GM12878 (cell line): ENCODE measurements at regions not wholly inside any gene's neighbourhood (a gene's known extent, or its start where the extent isn't known, plus 50 kb on each side); places are given as distances from the start of the nearest gene placed in this dataset.

ENCODE experiments used
- ATAC-seq: fragments of 200-7000 bp; cut with Tn5 transposase; 3 replicates; pipeline ENCODE4 v1.9.1; 2020; ENCODE audit warnings: mild to moderate bottlenecking, moderate library complexity
- BruUV-seq: library from RNA; stranded (reverse); fragments of 400-500 nt; replicated peaks from 2 replicates; lab custom pipeline; 2021; lab: Mats Ljungman, UMichigan
- CTCF ChIA-PET: fragments of 300-600 bp; sonication (Branson Sonifier 250); formaldehyde crosslinking; extraction: SDS; loops from one replicate; lab custom pipeline; 2021; ENCODE audit warnings: inconsistent platforms; lab: Yijun Ruan, JAX
- POLR2A ChIA-PET: fragments of 350-600 bp; formaldehyde crosslinking; extraction: SDS; loops from one replicate; lab custom pipeline; 2021; ENCODE audit warnings: inconsistent platforms; lab: Charles Lee
- RAD21 ChIA-PET: fragments of 300-600 bp; sonication (Branson Sonifier 250); formaldehyde crosslinking; loops from one replicate; lab custom pipeline; 2023; ENCODE audit warnings: antibody characterized with exemption; ENCODE audit not compliant: unreplicated experiment; lab: Charles Lee
- SMC1A ChIA-PET: fragments of 300-600 bp; sonication (Branson Sonifier 250); formaldehyde crosslinking; loops from one replicate; lab custom pipeline; 2023; ENCODE audit not compliant: unreplicated experiment, uncharacterized antibody; lab: Charles Lee
- DNase-seq: peaks from one replicate; pipeline ENCODE4 v3.0.0-alpha.2; 2011; ENCODE audit warnings: low read depth, low spot score
- FAIRE-seq: peaks from 3 replicates; lab custom pipeline; 2011; peaks lifted over from hg19 to GRCh38; lab: Jason Lieb, UNC
- H2AFZ ChIP-seq: 2 replicates; pipeline ENCODE4 v1.6.0; 2011; ENCODE audit warnings: low read depth, low read length, control low read depth; ENCODE audit not compliant: control insufficient read depth
- H3K27ac ChIP-seq: 2 replicates; pipeline ENCODE4 v1.5.1; 2011; ENCODE audit warnings: control low read depth; ENCODE audit not compliant: control insufficient read depth, insufficient read depth
- H3K27me3 ChIP-seq, 2 experiments: replicated peaks in 1 of 2; 2 replicates each; pipeline versions ENCODE4 v1.6.0 to v1.6.1; 2011; ENCODE audit warnings: low read length in 1 of 2; ENCODE audit not compliant: control insufficient read depth in 2 of 2, insufficient read depth in 2 of 2
- H3K36me3 ChIP-seq, 2 experiments: 2 replicates each; pipeline ENCODE4 v1.5.1; 2011; ENCODE audit warnings: low read length in 1 of 2; ENCODE audit not compliant: control insufficient read depth in 2 of 2, insufficient read depth in 2 of 2
- H3K4me1 ChIP-seq: 2 replicates; pipeline ENCODE4 v1.6.1; 2011; ENCODE audit warnings: mild to moderate bottlenecking, low read length, moderate library complexity, mixed read lengths; ENCODE audit not compliant: control insufficient read depth, insufficient read depth
- H3K4me2 ChIP-seq: 2 replicates; pipeline ENCODE4 v1.6.0; 2011; ENCODE audit warnings: control low read depth; ENCODE audit not compliant: control insufficient read depth, insufficient read depth
- H3K4me3 ChIP-seq: fragments of 200-600 bp; sonication (generic); 2 replicates; pipeline ENCODE4 v1.5.1; 2016
- H3K79me2 ChIP-seq: 2 replicates; pipeline ENCODE4 v1.6.0; 2011; ENCODE audit warnings: low read length; ENCODE audit not compliant: control insufficient read depth, insufficient read depth
- H3K9ac ChIP-seq: 2 replicates; pipeline ENCODE4 v1.8.0; 2011; ENCODE audit warnings: low read length, control low read depth, mixed read lengths; ENCODE audit not compliant: control insufficient read depth, insufficient read depth
- H3K9me3 ChIP-seq: replicated peaks from 3 replicates; pipeline ENCODE4 v1.5.1; 2011; ENCODE audit warnings: mild to moderate bottlenecking, low read length; ENCODE audit not compliant: control insufficient read depth, insufficient read depth
- H4K20me1 ChIP-seq: 2 replicates; pipeline ENCODE4 v1.6.0; 2011; ENCODE audit not compliant: control insufficient read depth, insufficient read depth
- ATF2 ChIP-seq: IDR thresholded peaks from 2 replicates; pipeline ENCODE4 v1.6.1; 2012; ENCODE audit warnings: low read length, inconsistent platforms
- CHD2 ChIP-seq: IDR thresholded peaks from 2 replicates; pipeline ENCODE4 v1.6.1; 2011; ENCODE audit warnings: low read depth, low read length, improper control_type of control experiment, borderline replicate concordance
- HCFC1 ChIP-seq: fragments of 150-350 bp; IDR thresholded peaks from 2 replicates; pipeline ENCODE4 v1.6.1; 2014; ENCODE audit warnings: low read length
- HDGF ChIP-seq: fragments of 450-650 bp; IDR thresholded peaks from 2 replicates; pipeline ENCODE4 v1.6.1; 2016; ENCODE audit warnings: antibody characterized with exemption
- IKZF2 ChIP-seq, 2 experiments: fragments of 450-650 bp; IDR thresholded peaks; 2 replicates each; pipeline ENCODE4 v1.6.1; 2017; ENCODE audit warnings: mild to moderate bottlenecking in 2 of 2, moderate library complexity in 2 of 2
- KDM1A ChIP-seq: fragments of 200-600 bp; sonication (generic); IDR thresholded peaks from 2 replicates; pipeline ENCODE4 v1.6.1; 2016; ENCODE audit warnings: borderline replicate concordance
- KLF5 ChIP-seq: fragments of 450-650 bp; IDR thresholded peaks from 2 replicates; pipeline ENCODE4 v1.6.1; 2014; ENCODE audit warnings: mild to moderate bottlenecking; ENCODE audit not compliant: partially characterized antibody
- MTA2 ChIP-seq: fragments of 450-650 bp; IDR thresholded peaks from 2 replicates; pipeline ENCODE4 v1.6.1; 2016; ENCODE audit warnings: low read depth, mild to moderate bottlenecking, moderate library complexity
- MYB ChIP-seq: fragments of 150-350 bp; IDR thresholded peaks from 2 replicates; pipeline ENCODE4 v1.6.1; 2014; ENCODE audit warnings: mild to moderate bottlenecking, low read depth, low read length, borderline replicate concordance
- NFXL1 ChIP-seq: fragments of 450-650 bp; IDR thresholded peaks from 2 replicates; pipeline ENCODE4 v1.6.1; 2017; ENCODE audit warnings: antibody characterized with exemption, mild to moderate bottlenecking, borderline replicate concordance
- RB1 ChIP-seq: fragments of 450-650 bp; formaldehyde crosslinking; IDR thresholded peaks from 2 replicates; pipeline ENCODE4 v1.6.1; 2017; ENCODE audit warnings: mild to moderate bottlenecking, borderline replicate concordance
- SUZ12 ChIP-seq: fragments of 200-600 bp; sonication (generic); IDR thresholded peaks from one replicate; pipeline ENCODE4 v1.6.1; 2018; ENCODE audit warnings: antibody characterized with exemption, mild to moderate bottlenecking; ENCODE audit not compliant: unreplicated experiment
- WRNIP1 ChIP-seq: IDR thresholded peaks from 2 replicates; pipeline ENCODE4 v1.6.1; 2011; ENCODE audit warnings: low read depth, low read length, improper control_type of control experiment, borderline replicate concordance
- WGBS: methylation state at CpG from one replicate; pipeline ENCODE4 v1.1.6; 2016; ENCODE audit warnings: low lambda C conversion rate; ENCODE audit not compliant: insufficient replicate concordance, insufficient coverage; ENCODE audit errors: missing lambda C conversion rate; 5-methylcytosine and 5-hydroxymethylcytosine counted together
- in situ Hi-C: fragments of 300-500 bp; cut with MboI; formaldehyde crosslinking; loops from 9 replicates; pipeline ENCODE4 v1.14.3; 2018; ENCODE audit warnings: mixed read lengths
- intact Hi-C: fragments of 100-400 bp; cut with micrococcal nuclease; formaldehyde crosslinking; loops from one replicate; pipeline ENCODE4 v1.14.2; 2022; ENCODE audit not compliant: unreplicated experiment
- TF ChIP-seq, protein P1 (sequence below): IDR thresholded peaks from 2 replicates; pipeline ENCODE4 v1.6.1; 2012; ENCODE audit warnings: mild to moderate bottlenecking, low read depth, low read length
- TF ChIP-seq, protein P2 (sequence below): fragments of 450-650 bp; IDR thresholded peaks from 2 replicates; pipeline ENCODE4 v1.6.1; 2017; ENCODE audit warnings: antibody characterized with exemption, mild to moderate bottlenecking, moderate library complexity

DNA sequence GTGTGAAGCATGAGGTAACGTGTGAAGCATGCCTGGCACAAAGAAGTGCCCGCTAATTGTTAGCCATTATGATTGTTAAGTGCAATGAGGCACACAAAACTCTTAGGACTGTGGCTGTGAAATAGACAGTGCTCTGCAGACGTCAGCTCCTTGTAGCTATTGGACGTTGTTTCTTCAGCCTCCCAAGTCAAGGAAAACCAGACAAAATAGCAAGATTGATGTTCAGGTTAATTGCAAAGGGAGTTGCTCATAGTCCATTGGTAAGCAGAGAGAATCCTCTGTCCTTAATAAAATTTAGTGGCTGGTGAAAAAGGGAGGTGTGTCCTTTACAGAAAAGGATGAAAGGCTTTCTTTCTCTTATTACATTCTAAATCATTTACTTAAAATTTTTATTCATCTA lies 54.6 kb upstream of the MBP start:
- Histone ChIP-seq H3K4me1 (no peaks in the 10 kb centered on the region), H2AFZ (no peak overlapping the region), H3K9ac (no peak overlapping the region), H3K27ac (no peak overlapping the region), H3K9me3 (peaks cover 1% of the 10 kb centered on the region; the same call in 1 of the 3 replicates), H3K4me2 (no peak overlapping the region), H4K20me1 (no peaks in the 10 kb centered on the region), H3K36me3 (no peaks in the 10 kb centered on the region), H3K27me3 (no peaks in the 10 kb centered on the region; a peak in 1 of 4 replicates), H3K4me3 (no peak overlapping the region), H3K79me2 (no peaks in the 10 kb centered on the region)
- ChIA-PET POLR2A (no interaction called here), RAD21 (no interaction called here), CTCF (no interaction called here), SMC1A (no interaction called here)
- FAIRE-seq (no peak), DNase-seq (no peak), ATAC-seq (no peak)
- in situ Hi-C loops: no loop called here
- BruUV-seq: no TSS peak
- WGBS: 27% methylated on average over 4 of the region's 4 CpGs
- TF ChIP-seq NFXL1 (no peak), SUZ12 (no peak), KLF5 (no peak), HDGF (no peak), KDM1A (no peak), ATF2 (no peak), RB1 (no peak), HCFC1 (no peak), MTA2 (no peak), IKZF2 (IDR thresholded peaks at IDR 0.05) (no peak), CHD2 (no peak), MYB (no peak), WRNIP1 (no peak)
- TF ChIP-seq, protein P1, sequence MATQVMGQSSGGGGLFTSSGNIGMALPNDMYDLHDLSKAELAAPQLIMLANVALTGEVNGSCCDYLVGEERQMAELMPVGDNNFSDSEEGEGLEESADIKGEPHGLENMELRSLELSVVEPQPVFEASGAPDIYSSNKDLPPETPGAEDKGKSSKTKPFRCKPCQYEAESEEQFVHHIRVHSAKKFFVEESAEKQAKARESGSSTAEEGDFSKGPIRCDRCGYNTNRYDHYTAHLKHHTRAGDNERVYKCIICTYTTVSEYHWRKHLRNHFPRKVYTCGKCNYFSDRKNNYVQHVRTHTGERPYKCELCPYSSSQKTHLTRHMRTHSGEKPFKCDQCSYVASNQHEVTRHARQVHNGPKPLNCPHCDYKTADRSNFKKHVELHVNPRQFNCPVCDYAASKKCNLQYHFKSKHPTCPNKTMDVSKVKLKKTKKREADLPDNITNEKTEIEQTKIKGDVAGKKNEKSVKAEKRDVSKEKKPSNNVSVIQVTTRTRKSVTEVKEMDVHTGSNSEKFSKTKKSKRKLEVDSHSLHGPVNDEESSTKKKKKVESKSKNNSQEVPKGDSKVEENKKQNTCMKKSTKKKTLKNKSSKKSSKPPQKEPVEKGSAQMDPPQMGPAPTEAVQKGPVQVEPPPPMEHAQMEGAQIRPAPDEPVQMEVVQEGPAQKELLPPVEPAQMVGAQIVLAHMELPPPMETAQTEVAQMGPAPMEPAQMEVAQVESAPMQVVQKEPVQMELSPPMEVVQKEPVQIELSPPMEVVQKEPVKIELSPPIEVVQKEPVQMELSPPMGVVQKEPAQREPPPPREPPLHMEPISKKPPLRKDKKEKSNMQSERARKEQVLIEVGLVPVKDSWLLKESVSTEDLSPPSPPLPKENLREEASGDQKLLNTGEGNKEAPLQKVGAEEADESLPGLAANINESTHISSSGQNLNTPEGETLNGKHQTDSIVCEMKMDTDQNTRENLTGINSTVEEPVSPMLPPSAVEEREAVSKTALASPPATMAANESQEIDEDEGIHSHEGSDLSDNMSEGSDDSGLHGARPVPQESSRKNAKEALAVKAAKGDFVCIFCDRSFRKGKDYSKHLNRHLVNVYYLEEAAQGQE: no peak
- TF ChIP-seq, protein P2, sequence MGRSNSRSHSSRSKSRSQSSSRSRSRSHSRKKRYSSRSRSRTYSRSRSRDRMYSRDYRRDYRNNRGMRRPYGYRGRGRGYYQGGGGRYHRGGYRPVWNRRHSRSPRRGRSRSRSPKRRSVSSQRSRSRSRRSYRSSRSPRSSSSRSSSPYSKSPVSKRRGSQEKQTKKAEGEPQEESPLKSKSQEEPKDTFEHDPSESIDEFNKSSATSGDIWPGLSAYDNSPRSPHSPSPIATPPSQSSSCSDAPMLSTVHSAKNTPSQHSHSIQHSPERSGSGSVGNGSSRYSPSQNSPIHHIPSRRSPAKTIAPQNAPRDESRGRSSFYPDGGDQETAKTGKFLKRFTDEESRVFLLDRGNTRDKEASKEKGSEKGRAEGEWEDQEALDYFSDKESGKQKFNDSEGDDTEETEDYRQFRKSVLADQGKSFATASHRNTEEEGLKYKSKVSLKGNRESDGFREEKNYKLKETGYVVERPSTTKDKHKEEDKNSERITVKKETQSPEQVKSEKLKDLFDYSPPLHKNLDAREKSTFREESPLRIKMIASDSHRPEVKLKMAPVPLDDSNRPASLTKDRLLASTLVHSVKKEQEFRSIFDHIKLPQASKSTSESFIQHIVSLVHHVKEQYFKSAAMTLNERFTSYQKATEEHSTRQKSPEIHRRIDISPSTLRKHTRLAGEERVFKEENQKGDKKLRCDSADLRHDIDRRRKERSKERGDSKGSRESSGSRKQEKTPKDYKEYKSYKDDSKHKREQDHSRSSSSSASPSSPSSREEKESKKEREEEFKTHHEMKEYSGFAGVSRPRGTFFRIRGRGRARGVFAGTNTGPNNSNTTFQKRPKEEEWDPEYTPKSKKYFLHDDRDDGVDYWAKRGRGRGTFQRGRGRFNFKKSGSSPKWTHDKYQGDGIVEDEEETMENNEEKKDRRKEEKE: no peak
- intact Hi-C loops: no loop called here
